ENCODE measurements at regions not wholly inside any gene's neighbourhood (a gene's known extent, or its start where the extent isn't known, plus 50 kb on each side); places are given as distances from the start of the nearest gene placed in this dataset.

DNA sequence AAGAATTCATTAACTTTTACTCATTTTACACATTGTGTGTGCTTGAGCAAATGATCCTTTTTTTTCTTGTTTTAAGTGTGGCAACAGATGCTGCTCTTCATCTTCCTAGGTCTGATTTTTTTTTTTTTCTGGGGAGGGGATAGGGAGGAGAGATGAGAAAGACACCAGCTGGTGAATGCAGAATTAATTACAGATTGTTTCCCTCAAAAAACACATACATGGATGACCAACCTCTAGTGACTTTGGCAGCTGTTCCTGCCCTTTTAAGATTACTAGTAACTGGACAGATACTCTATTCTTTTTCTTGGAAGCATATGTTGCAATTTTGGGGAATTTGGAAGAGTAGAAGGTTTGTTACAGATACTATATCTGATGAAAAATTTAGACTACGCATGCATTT, 103.6 kb upstream of the MYO16 start:
- Histone ChIP-seq H4K20me1 (ENCODE audit: insufficient read depth, low read length) (no peaks in the 10 kb centered on the region), H3K79me2 (ENCODE audit: insufficient read depth, low read length) (no peaks in the 10 kb centered on the region), H3K9me2 (ENCODE audit: low read depth, low read length) (no peaks in the 10 kb centered on the region), H3K4me2 (ENCODE audit: low read length) (no peak overlapping the region), H3K36me3 (ENCODE audit: insufficient read depth, low read length) (no peaks in the 10 kb centered on the region), H3K27me3 (ENCODE audit: insufficient read depth, low read length) (no peaks in the 10 kb centered on the region), H3K27ac (ENCODE audit: low read depth, low read length, poor library complexity, severe bottlenecking) (no peak overlapping the region), H2AFZ (ENCODE audit: low read length) (no peak overlapping the region), H3F3A (ENCODE audit: insufficient read depth, low read length) (no peaks in the 10 kb centered on the region), H3K4me1 (ENCODE audit: insufficient read depth, low read length, severe bottlenecking) (no peaks in the 10 kb centered on the region), H3K9ac (ENCODE audit: low read length) (no peak overlapping the region), H3K4me3 (ENCODE audit: low read depth, low read length, poor library complexity, severe bottlenecking) (no peak overlapping the region), H3K9me3 (ENCODE audit: low read length) (no peaks in the 10 kb centered on the region)
- TF ChIP-seq CTCF (IDR thresholded peaks at IDR 0.05; ENCODE audit: low read length), result no peak
- no peak for TF ChIP-seq EZH2 (IDR thresholded peaks at IDR 0.05; ENCODE audit: borderline replicate concordance, low read length)

DNA sequence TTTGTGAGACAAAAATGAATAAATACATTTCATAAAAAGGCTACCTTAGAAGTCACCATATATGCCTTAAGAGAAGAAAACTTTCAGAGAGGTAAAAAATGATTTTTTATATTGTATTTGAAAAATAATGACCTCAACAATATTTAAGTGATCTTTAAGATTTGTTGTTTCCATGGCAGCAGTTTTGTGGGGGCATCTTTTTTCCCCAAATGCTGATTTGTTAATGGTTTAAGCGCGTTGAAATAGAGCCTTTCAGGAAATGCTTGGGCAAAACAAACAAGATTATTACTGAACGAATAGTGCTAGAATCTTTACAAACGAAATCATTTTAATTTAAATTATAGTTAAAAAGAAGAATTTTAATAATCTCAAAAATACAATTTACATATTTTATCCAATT, 103.1 kb upstream of the MYO16 start:
- H3K79me2 ChIP-seq (ENCODE audit: insufficient read depth, low read length), result no peaks in the 10 kb centered on the region
- H3K27me3 ChIP-seq (ENCODE audit: insufficient read depth, low read length), result no peaks in the 10 kb centered on the region
- no peaks in the 10 kb centered on the region for H3K9me2 ChIP-seq (ENCODE audit: low read depth, low read length)
- no peaks in the 10 kb centered on the region for H4K20me1 ChIP-seq (ENCODE audit: insufficient read depth, low read length)
- H2AFZ ChIP-seq (ENCODE audit: low read length), result no peak overlapping the region
- no peaks in the 10 kb centered on the region for H3F3A ChIP-seq (ENCODE audit: insufficient read depth, low read length)
- TF ChIP-seq EZH2 (IDR thresholded peaks at IDR 0.05; ENCODE audit: borderline replicate concordance, low read length) (no peak), CTCF (IDR thresholded peaks at IDR 0.05; ENCODE audit: low read length) (no peak)
- H3K9ac ChIP-seq (ENCODE audit: low read length), result no peak overlapping the region
- no peaks in the 10 kb centered on the region for H3K4me1 ChIP-seq (ENCODE audit: insufficient read depth, low read length, severe bottlenecking)
- no peak overlapping the region for H3K27ac ChIP-seq (ENCODE audit: low read depth, low read length, poor library complexity, severe bottlenecking)
- H3K36me3 ChIP-seq (ENCODE audit: insufficient read depth, low read length), result no peaks in the 10 kb centered on the region
- no peak overlapping the region for H3K4me3 ChIP-seq (ENCODE audit: low read depth, low read length, poor library complexity, severe bottlenecking)
- no peak overlapping the region for H3K4me2 ChIP-seq (ENCODE audit: low read length)
- H3K9me3 ChIP-seq (ENCODE audit: low read length), result no peaks in the 10 kb centered on the region

DNA sequence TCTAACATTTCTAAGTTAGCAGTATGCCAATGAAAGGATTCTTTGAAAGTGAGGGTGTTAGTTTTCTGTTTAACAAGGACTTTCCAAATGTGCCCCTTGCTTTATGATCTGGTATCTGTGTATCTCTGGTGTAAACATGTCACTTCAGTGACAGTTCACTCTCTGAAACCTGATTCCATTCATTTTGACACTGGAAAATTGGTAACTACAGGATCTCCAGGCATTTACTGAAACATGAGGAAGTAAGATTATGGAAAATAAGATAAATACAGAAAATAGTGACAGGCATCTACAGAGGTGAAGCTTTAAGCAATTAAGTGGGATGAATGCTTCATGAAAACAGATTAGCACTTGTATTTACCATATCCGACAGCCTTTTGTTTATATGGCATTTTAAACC, 101.6 kb upstream of the MYO16 start:
- H2AFZ ChIP-seq (ENCODE audit: low read length), result no peak overlapping the region
- no peaks in the 10 kb centered on the region for H3K36me3 ChIP-seq (ENCODE audit: insufficient read depth, low read length)
- no peak overlapping the region for H3K9ac ChIP-seq (ENCODE audit: low read length)
- H3K27ac ChIP-seq (ENCODE audit: low read depth, low read length, poor library complexity, severe bottlenecking), result no peak overlapping the region
- H3K9me2 ChIP-seq (ENCODE audit: low read depth, low read length), result no peaks in the 10 kb centered on the region
- H3K9me3 ChIP-seq (ENCODE audit: low read length), result no peaks in the 10 kb centered on the region
- no peaks in the 10 kb centered on the region for H3K27me3 ChIP-seq (ENCODE audit: insufficient read depth, low read length)
- H3K4me2 ChIP-seq (ENCODE audit: low read length), result no peak overlapping the region
- no peaks in the 10 kb centered on the region for H3F3A ChIP-seq (ENCODE audit: insufficient read depth, low read length)
- no peak for TF ChIP-seq CTCF (IDR thresholded peaks at IDR 0.05; ENCODE audit: low read length)
- no peak overlapping the region for H3K4me3 ChIP-seq (ENCODE audit: low read depth, low read length, poor library complexity, severe bottlenecking)
- H4K20me1 ChIP-seq (ENCODE audit: insufficient read depth, low read length), result no peaks in the 10 kb centered on the region
- no peaks in the 10 kb centered on the region for H3K4me1 ChIP-seq (ENCODE audit: insufficient read depth, low read length, severe bottlenecking)
- no peaks in the 10 kb centered on the region for H3K79me2 ChIP-seq (ENCODE audit: insufficient read depth, low read length)

Measured in OCI-LY1 (cell line).